HG03103 (cell line): ENCODE measurements at regions not wholly inside any gene's neighbourhood (a gene's known extent, or its start where the extent isn't known, plus 50 kb on each side); places are given as distances from the start of the nearest gene placed in this dataset.
"Not testable (repeated sequence)": the region's sequence is repeated elsewhere in the genome, so short reads cannot be mapped to it uniquely, and the experiment has no call there.

Source experiments
- ATAC-seq: cut with Tn5 transposase; IDR thresholded peaks from one replicate; pipeline ENCODE4 v1.9.1; 2021; ENCODE audit warnings: low read depth; ENCODE audit not compliant: unreplicated experiment

- no peak for ATAC-seq
Observed at GRCh38 chr2:150271952-150272802, 215.3 kb downstream of the RND3 start.

GRCh38 chr2:150267651-150268415 is 219.6 kb downstream of the RND3 start:
- ATAC-seq: no peak

DNA sequence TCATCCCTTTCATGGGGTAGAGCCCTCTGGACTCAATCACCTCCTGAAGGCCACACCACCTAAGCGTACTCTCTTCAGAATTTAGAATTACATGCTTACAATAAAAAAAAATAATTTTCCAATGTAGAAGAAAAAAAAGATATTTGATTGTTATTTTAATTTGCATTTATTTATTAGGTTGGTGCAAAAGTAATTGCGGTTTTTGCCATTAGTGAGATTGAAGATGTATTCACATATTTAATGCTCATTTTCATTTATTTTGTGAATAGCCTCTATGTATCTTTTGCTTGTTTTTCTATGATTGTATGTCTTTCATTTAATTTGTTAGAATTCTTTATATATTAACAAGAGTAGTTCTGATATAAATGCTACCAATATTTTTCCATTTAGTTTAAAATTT is 220.5 kb downstream of the RND3 start:
- ATAC-seq: no peak

- ATAC-seq: no peak
Observed at GRCh38 chr2:150264442-150264841, 223.0 kb downstream of the RND3 start.

GRCh38 chr2:150261691-150262090 is 225.8 kb downstream of the RND3 start:
- no peak for ATAC-seq

- ATAC-seq: no peak
Observed at GRCh38 chr2:150260636-150261035, 226.8 kb downstream of the RND3 start.

DNA sequence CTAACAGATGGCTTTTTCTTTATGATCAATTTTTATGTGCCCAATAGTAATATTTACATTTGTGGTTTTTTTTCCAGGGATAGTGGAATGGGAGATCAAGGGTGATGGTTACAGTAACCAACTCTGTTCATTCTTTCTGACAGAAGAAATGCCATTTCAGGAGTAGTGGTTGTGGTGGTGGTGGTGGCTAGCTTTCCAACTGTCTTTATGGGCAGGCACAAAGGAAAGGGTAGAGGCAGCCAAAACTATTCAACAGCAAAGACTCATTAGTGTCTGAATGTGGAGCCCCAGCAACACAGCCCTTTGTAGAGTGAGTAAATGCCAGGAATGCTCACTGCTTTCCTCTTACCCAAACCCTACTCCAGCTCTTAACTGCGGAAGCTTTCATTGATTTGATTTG is 227.7 kb downstream of the RND3 start:
- ATAC-seq: no peak

- no peak for ATAC-seq
Observed at GRCh38 chr2:150258781-150259307, 228.6 kb downstream of the RND3 start.

- no peak for ATAC-seq
Observed at GRCh38 chr2:150256736-150257135, 230.7 kb downstream of the RND3 start.

DNA sequence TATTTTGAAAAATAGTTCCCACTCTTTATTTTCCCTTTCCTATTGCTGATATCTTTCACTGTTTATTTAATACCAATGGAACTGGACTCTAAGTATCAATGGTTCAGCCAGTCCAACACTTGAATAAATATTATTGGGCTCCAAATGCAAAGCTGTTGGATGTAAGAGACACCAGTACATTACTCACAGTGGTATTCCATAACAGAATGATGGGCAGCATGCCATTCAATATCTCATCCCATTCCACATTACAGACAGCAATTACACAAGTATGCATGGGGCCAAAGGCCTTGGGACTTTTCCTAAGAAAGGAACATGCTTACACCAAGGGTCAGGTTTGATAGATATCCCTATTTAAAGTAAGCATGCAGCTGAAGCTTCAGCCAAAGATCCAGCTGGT is 231.9 kb downstream of the RND3 start:
- ATAC-seq: no peak

GRCh38 chr2:150249735-150250134 is 237.7 kb downstream of the RND3 start:
- ATAC-seq: not testable (repeated sequence)

DNA sequence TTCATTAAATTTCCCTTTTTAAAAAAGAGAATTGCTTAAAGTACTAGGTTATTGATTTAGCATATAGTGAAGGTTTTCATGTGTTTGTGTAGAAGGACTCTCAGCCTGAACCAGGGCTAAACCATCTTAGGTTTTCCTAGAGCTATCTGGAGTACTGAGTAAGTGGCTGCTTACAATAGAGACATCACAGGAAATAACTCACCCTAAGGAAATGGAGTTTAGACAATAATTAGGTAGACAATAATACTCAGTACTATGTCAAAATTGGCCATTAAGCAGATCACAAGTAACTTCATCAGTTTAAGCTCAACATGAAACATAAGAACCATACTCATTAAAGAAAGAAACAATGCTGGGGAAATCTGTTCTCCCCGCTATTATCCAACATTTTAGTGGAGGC is 240.0 kb downstream of the RND3 start:
- ATAC-seq: no peak

- ATAC-seq: no peak
Observed at GRCh38 chr2:150234787-150235446, 252.6 kb downstream of the RND3 start.

DNA sequence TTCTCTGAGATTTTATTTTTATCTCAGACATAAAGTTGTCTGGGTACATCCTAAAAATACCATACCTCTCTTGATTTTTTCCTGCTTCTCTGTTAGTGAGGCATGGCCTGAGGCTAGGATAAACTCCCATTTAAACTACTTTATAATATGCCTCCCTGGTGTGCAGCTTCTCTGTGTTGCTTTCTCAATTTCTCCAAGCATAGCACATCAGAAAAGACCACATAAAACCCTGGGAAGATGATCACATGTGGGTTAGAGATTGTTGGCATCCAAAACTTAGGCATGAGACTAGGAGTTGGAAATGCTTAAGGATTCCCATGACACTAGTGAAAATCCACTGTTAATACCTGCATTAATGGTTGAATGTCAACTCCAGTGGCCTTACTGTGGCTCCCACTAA is 254.6 kb downstream of the RND3 start:
- no peak for ATAC-seq

- no peak for ATAC-seq
Observed at GRCh38 chr2:150232321-150232720, 255.1 kb downstream of the RND3 start.

DNA sequence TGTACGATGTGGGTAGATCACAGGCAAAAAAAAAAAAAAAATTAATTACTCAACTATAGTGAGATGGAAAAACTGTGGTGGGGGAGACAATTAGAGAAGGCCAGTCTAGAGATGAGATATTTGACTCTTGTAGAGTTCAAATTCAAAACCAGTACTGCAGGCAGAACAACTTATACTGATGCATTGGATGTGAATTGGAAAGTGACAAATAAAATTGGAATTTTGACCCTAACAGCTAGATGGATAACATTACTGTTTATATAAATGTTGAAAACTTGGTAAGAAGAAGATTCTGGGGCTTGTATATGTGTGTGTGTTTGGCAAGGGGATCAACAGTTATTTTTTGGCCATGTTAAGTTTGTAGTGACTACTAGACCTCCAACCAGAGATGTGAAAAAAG is 256.9 kb downstream of the RND3 start:
- no peak for ATAC-seq

- no peak for ATAC-seq
Observed at GRCh38 chr2:150230004-150230403, 257.5 kb downstream of the RND3 start.

DNA sequence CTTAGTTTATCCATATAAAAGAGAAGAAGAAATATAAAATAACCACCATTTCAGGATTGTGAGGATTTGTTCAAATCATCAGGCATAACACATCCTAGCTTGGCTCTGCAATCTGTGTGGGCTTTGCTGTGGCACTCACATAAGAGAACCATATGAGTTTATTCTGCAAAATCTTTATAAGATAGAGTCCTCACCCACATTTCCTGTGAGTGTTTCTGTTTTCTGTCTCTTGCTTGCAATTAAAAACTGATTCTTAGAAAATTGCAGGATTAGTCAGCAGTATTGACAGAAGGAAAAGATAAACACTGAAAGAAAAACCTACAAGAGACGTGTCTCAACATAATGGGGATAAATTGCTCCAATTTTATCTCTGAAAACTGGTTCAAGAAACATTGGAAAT is 258.5 kb downstream of the RND3 start:
- no peak for ATAC-seq

GRCh38 chr2:150225030-150225429 is 262.4 kb downstream of the RND3 start:
- ATAC-seq: no peak

DNA sequence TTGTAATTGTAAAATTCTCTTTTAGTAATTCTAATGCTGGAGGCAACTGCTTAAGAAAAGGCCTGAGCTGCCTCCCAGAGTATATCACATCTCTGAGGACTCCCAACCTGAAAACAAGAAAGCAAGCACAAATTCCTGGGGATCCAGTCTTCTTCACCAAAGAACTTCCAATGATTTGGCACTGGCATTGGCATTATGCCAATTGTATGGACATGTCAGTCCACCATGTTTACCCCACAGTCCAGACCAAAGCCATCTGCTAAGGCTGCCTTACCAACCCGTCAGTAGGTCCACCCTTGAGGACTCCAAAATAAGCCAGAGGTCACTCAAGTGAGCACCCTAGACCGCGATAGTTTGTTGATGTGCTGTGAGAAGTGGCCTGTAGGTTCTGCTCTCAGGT is 263.1 kb downstream of the RND3 start:
- no peak for ATAC-seq

- ATAC-seq: no peak
Observed at GRCh38 chr2:150222942-150223341, 264.5 kb downstream of the RND3 start.
